RKO (cell line): ENCODE measurements at regions not wholly inside any gene's neighbourhood (a gene's known extent, or its start where the extent isn't known, plus 50 kb on each side); places are given as distances from the start of the nearest gene placed in this dataset.
"Not testable (repeated sequence)": the region's sequence is repeated elsewhere in the genome, so short reads cannot be mapped to it uniquely, and the experiment has no call there.

Source experiments
- DNase-seq: peaks from one replicate; pipeline ENCODE4 v3.0.0-alpha.2; 2016; ENCODE audit warnings: low spot score

DNA sequence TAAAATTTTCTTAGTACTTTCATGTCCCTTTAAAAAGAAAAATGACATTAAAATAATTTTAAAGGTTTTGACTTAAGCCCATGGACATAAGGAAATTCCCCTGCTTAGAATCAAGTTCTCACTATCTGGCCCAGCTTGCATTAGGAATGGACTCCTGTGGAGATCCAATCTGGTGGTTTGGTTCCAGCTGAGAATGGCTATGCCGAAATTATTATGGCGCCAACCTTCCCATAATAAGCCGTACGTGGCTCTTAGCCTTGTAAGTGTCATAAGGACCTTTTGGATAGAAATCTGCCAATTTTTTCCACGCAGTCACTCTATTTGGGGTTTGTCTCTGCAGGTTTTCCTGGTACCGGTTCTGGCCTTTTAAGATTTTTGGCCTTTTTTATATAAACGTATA is 262.1 kb upstream of the MAF start:
- no peak for DNase-seq

DNA sequence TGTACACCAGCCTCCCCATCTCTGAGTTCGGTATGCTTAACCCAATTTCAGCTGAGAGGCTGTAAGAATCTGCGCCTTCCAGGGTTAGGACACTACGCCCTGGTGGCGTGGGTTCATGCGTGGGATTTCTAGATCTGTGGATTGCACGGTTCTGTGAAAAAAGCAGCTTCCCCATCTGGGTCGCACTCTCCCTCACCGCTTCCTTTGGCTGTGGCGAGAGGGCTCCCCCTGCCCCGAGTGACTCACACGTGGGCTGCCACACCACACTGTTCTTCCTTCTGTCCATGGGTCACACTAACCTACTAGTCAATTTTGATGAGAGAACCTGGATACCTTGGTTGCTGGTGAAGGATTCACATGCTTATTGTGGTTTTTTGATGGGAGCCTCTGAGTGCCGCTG is 256.0 kb upstream of the MAF start:
- DNase-seq, result no peak

GRCh38 chr16:79850348-79850747 is 249.8 kb upstream of the MAF start:
- no peak for DNase-seq

DNA sequence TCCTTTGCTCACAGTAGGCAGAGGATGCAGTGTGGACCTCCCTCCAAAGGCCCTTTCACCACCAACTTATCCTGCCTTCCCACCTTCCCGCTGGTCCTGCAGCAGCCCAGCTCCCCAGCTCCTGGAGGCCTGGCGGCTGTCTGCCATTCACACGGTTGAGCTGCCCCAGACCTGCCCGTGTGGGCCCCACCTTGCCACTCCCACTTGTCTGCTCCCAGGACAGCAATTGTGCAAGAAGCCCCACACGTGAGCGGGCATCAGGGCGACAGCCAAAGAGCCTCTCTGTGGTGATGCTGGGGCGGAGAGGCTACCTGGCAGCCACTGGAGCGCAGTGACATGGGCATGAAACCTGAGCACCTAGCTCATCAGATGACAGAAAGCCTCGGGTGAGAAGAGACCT is 248.6 kb upstream of the MAF start:
- DNase-seq, result no peak

GRCh38 chr16:79848719-79849118 is 248.2 kb upstream of the MAF start:
- DNase-seq, result no peak

- no peak for DNase-seq
Observed at GRCh38 chr16:79847569-79847968, 247.0 kb upstream of the MAF start.

- DNase-seq, result no peak
Observed at GRCh38 chr16:79847101-79847500, 246.6 kb upstream of the MAF start.

GRCh38 chr16:79845734-79846135 is 245.2 kb upstream of the MAF start:
- DNase-seq, result peak; percentile 4

GRCh38 chr16:79845033-79845733 is 244.6 kb upstream of the MAF start:
- no peak for DNase-seq

DNA sequence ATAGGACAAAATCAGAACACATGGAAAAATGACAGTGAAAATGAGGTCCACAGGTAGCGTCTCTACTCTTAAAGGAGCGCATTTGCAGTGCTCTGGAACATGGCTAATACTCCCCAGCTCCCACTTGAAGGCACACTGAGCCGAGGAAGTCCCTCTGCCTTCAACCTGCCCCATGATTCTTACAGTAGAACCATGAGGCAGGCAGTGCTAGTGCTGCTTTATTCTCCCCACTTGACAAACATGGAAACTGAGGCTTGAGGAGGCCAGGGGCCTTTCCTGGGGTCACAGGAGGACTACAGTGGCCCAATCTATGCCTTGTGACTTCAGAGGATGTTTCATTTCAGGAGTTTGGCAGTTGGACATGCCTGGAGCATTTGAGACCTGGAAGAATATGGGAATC is 244.1 kb upstream of the MAF start:
- no peak for DNase-seq

DNA sequence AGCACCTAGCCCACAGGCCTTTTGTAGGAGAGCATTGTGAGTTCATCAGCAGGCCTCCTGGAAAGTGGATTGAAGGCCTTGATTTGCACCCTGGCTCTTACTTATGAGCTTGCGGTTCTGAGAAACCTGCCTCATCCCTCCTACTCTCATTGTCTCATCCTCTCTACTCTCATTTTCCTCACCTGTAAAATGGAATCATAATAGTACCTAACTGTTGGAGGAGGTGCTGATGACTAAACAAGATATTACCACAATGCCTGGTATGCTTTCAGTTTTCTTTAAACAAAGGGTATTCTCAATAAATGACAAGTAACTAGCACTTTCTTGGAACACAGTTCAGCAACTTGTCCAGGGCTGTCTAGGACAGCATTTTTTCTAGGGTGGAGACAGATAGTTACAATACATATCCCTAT is 243.1 kb upstream of the MAF start:
- DNase-seq, result no peak

DNA sequence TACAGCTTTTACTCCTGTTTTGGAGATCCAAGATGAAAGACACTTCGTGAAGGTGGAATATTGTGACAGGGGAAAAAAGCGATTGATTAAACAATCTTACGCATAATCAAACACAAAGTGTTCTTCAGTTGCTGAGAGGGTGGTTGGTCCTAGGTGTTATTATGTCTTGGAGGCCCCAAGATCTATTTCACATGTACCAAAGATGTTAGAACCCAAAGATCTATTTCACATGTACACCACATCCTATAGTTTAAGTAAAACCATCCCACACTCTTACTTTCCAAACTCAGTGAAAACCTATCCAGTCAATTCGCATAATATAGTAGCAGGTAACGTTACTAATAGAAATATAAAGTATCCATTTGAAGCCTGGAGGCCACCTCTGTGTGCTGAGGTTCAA is 242.6 kb upstream of the MAF start:
- DNase-seq, result no peak

- DNase-seq, result no peak
Observed at GRCh38 chr16:79842197-79842596, 241.7 kb upstream of the MAF start.

DNA sequence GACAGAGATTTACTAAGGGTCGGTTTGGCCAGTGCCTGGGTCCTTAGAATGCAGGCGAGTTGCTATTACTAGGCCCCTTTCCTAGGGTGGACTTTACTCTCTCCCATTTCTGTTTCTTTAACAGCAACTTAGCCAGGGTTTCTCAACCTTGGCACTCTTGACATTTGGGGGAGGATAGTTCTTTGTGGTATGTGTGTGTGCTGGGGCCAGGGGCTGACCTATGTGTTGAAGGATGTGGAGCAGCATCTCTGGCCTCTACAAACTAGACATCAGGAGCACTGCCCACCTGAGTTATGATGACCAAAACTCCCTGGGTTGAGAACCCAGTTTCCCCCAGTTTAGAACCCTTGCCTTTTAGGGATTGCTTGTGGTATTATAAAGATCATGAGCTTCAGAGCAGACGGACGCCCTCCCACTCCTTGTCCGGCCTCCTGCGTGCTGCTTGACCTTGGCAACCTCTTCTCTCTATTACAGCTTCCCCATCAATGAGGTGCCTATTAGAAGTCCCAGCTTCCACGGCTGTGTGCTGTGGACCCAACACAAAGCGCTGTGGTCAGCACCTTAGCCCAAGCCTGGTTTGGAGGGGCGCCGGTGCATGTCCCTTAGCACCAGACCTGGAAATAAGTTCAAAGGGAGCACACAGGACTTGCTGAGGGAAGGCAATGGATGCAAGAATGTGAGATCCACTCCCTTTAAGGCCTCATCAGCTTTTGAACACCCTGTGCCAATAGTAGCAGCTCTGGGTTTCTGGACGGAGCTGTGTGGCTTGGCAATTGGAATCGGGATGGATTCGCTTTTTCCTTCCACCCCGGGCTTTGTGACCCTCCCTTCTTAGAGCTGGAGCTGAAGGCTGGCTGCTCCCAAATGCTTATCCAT is 239.2 kb upstream of the MAF start:
- DNase-seq, result no peak

GRCh38 chr16:79838496-79839259 is 238.1 kb upstream of the MAF start:
- DNase-seq, result no peak

DNA sequence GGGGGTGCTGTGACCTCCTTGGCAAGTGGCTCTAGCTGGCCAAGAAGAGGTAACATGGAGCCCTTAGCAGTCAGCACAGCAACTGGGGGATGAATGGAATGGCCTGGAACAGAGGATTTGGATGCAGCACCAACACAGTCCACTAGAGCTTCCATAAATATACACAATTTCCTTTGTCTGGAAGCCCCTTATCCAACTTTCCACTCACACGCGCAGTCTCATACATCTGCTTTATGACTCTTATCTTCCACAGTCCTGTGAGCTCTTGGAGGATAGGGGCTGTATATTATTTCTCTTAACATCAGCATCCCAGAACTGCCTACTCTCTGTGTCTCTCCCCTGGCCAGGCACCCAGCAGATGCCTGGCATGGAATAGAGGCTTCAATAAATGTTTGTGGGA is 235.6 kb upstream of the MAF start:
- no peak for DNase-seq

- DNase-seq, result no peak
Observed at GRCh38 chr16:79835194-79835593, 234.7 kb upstream of the MAF start.

GRCh38 chr16:79834720-79835119 is 234.2 kb upstream of the MAF start:
- no peak for DNase-seq

- not testable (repeated sequence) for DNase-seq
Observed at GRCh38 chr16:79834003-79834402, 233.5 kb upstream of the MAF start.

DNA sequence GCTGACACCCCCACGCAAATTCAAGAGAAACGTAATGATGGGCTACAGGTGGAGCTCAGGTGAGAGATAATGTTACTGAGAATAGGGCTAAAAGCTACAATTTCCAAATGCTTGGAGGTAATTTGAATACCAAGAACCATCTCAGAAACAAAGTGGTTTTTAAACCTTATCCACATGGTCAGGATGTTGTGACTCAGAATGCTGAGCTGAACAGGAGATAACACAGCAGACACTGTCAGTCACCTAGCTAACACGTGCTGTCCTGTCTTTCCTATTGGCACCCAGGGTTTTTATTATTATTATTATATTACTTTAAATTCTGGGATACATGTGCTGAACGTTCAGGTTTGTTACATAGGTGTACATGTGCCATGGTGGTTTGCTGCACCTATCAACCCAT is 233.0 kb upstream of the MAF start:
- DNase-seq, result no peak

DNA sequence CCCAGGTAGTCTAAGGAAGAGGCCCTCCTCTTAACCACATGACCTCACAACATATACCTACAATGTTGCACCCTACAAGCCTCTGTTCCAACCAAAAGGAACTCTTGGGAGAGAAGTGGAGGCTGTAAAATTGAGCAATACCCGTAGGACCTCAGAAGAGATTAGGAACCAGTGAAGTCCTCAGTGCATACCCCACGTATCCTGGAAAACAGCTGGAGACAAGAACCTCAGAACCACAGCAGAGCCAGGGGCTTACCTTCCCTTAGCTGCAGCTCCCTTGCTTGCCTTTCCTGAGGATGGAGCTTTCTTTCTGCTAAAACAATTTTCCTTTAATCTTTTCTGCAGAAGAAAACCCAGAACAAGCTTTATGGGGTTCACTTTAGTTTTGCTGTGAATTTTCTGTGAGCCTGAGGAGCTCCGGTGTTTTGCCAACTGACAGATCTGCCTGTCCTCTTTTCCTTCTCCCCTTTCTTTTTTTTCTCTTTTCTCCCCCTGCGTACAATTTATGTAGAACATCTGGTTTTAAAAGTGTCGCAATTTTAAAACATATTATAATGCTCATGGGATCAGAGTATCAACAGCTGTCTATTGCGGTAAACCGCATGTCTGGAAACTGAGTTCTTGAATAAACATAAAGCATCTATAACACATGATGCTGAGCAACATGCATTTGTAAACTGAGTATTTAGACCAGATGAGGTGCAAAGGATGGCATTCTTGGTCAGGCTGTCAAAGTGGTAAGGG is 226.4 kb upstream of the MAF start:
- DNase-seq, result no peak

DNA sequence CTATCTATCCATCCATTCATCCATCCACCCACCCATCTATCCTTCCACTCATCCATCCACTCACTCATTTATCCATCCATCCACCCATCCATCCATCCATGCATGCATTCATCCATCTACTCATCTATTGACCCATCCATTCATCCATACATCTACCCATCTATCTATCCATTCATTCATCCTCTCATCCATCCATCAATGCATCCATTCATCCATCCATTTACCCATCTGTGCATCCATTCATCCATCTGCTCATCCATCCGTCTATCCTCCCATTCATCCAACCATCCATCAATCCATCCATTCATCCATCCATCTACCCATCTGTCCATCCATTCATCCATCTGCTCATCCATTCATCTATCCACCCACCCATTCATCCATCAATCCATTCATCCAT is 224.5 kb upstream of the MAF start:
- DNase-seq, result no peak
